ENCODE measurements at regions not wholly inside any gene's neighbourhood (a gene's known extent, or its start where the extent isn't known, plus 50 kb on each side); places are given as distances from the start of the nearest gene placed in this dataset.
"Not testable (repeated sequence)": the region's sequence is repeated elsewhere in the genome, so short reads cannot be mapped to it uniquely, and the experiment has no call there.

DNA sequence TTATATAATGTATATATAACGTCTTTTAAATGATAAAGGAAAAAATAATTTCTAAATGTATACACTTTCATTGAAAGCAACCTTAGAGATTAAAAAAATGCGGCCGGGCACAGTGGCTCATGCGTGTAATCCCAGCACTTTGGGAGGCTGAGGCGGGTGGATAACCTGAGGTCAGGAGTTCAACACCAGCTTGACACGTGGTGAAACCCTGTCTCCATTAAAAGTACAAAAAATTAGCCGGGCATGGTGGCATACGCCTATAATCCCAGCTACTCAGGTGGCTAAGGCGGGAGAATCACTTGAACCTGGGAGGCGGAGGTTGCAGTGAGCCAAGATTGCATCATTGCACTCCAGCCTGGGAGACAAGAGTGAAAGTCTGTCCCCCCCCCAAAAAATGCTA lies 303.7 kb upstream of the ZC3H15 start:
- H3K4me3 Mint-ChIP-seq; H3K27ac Mint-ChIP-seq; H3K36me3 ChIP-seq (ENCODE audit: control insufficient read depth in 2 of 2, extremely low read depth in 1 of 2, insufficient read depth in 1 of 2, low read length in 1 of 2); ATAC-seq (replicated peaks in 1 of 4); H3K9me3 Mint-ChIP-seq; H3K9me3 ChIP-seq; DNase-seq; CTCF ChIA-PET; POLR2A ChIA-PET; H3K4me1 ChIP-seq (ENCODE audit: control insufficient read depth in 1 of 2, extremely low read depth in 1 of 2, insufficient read depth in 2 of 2, low read length in 2 of 2); H3K27me3 Mint-ChIP-seq; H3K27ac ChIP-seq (ENCODE audit: low read length); H3K4me1 Mint-ChIP-seq; H3K27me3 ChIP-seq (replicated peaks in 1 of 2; ENCODE audit: control insufficient read depth in 2 of 2, extremely low read depth in 1 of 2, insufficient read depth in 2 of 2, low read length in 1 of 2); H3K4me3 ChIP-seq (ENCODE audit: control insufficient read depth in 1 of 2, extremely low read depth in 1 of 2, low read length in 1 of 2); H3K36me3 Mint-ChIP-seq: not testable (repeated sequence)
- WGBS (ENCODE audit: insufficient coverage) = 88% methylated on average over 9 of the region's 10 CpGs

DNA sequence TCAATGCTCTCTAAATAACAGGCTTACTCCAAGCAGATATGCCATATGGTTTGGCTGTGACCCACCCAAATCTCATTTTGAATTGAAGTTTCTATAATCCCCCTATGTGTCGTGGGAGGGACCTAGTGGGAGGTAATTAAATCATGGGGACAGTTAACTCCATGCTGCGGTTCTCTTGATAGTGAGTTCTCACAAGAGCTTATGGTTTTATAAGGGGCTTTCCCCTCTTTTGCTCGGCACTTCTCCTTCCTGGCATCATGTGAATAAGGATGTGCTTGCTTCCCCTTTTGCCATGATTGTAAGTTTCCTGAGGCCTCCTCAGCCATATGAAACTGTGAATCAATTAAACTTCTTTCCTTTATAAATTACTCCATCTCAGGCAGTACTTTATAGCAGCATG lies 302.7 kb upstream of the ZC3H15 start:
- ChIA-PET POLR2A (no interaction called here), CTCF (no interaction called here)
- Histone ChIP-seq H3K27ac (ENCODE audit: low read length) (no peak overlapping the region), H3K36me3 (ENCODE audit: control insufficient read depth in 2 of 2, extremely low read depth in 1 of 2, insufficient read depth in 1 of 2, low read length in 1 of 2) (no peaks in the 10 kb centered on the region), H3K27me3 (replicated peaks in 1 of 2; ENCODE audit: control insufficient read depth in 2 of 2, extremely low read depth in 1 of 2, insufficient read depth in 2 of 2, low read length in 1 of 2) (no peaks in the 10 kb centered on the region), H3K4me1 (ENCODE audit: control insufficient read depth in 1 of 2, extremely low read depth in 1 of 2, insufficient read depth in 2 of 2, low read length in 2 of 2) (no peaks in the 10 kb centered on the region), H3K9me3 (no peaks in the 10 kb centered on the region), H3K4me3 (ENCODE audit: control insufficient read depth in 1 of 2, extremely low read depth in 1 of 2, low read length in 1 of 2) (no peak overlapping the region)
- H3K4me1 Mint-ChIP-seq = no peaks in the 10 kb centered on the region
- H3K4me3 Mint-ChIP-seq = no peak overlapping the region
- ATAC-seq (replicated peaks in 1 of 4) (no peak), DNase-seq (no peak)
- H3K9me3 Mint-ChIP-seq = no peaks in the 10 kb centered on the region
- H3K27me3 Mint-ChIP-seq = no peaks in the 10 kb centered on the region
- WGBS (ENCODE audit: insufficient coverage) = 50% methylated on average over 1 of the region's 3 CpGs
- peaks cover 9% of the 10 kb centered on the region for H3K36me3 Mint-ChIP-seq
- H3K27ac Mint-ChIP-seq = no peak overlapping the region

DNA sequence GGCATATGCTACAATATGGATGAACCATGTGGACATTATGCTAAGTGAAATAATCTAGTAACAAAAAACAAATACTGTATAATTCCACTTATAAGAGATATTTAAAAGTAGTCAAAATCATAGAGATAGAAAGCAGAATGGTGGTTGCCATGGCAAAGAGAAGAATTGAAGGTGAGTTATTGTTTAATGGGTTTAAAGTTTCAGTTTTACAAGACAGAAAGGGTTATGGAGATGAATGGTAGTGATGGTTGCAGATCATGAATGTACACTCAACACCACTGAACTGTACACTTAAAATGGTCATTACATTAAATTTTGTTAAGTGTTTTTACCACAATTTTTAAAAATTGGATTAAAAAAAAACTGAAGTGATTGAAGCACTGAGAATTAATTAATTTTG lies 298.2 kb upstream of the ZC3H15 start:
- ChIA-PET POLR2A (no interaction called here), CTCF (no interaction called here)
- no peak overlapping the region for H3K4me3 Mint-ChIP-seq
- H3K36me3 Mint-ChIP-seq = peaks cover 9% of the 10 kb centered on the region
- DNase-seq = no peak
- Histone ChIP-seq H3K4me1 (ENCODE audit: control insufficient read depth in 1 of 2, extremely low read depth in 1 of 2, insufficient read depth in 2 of 2, low read length in 2 of 2) (no peaks in the 10 kb centered on the region), H3K27me3 (replicated peaks in 1 of 2; ENCODE audit: control insufficient read depth in 2 of 2, extremely low read depth in 1 of 2, insufficient read depth in 2 of 2, low read length in 1 of 2) (no peaks in the 10 kb centered on the region), H3K4me3 (ENCODE audit: control insufficient read depth in 1 of 2, extremely low read depth in 1 of 2, low read length in 1 of 2) (no peak overlapping the region), H3K36me3 (ENCODE audit: control insufficient read depth in 2 of 2, extremely low read depth in 1 of 2, insufficient read depth in 1 of 2, low read length in 1 of 2) (no peaks in the 10 kb centered on the region), H3K9me3 (no peaks in the 10 kb centered on the region), H3K27ac (ENCODE audit: low read length) (no peak overlapping the region)
- peaks cover 2 to 9% (median 3%) of the 10 kb centered on the region in 3 donors for H3K9me3 Mint-ChIP-seq
- no peaks in the 10 kb centered on the region for H3K27me3 Mint-ChIP-seq
- no peak overlapping the region for H3K27ac Mint-ChIP-seq
- no peak for ATAC-seq (replicated peaks in 1 of 4)
- no peaks in the 10 kb centered on the region for H3K4me1 Mint-ChIP-seq

DNA sequence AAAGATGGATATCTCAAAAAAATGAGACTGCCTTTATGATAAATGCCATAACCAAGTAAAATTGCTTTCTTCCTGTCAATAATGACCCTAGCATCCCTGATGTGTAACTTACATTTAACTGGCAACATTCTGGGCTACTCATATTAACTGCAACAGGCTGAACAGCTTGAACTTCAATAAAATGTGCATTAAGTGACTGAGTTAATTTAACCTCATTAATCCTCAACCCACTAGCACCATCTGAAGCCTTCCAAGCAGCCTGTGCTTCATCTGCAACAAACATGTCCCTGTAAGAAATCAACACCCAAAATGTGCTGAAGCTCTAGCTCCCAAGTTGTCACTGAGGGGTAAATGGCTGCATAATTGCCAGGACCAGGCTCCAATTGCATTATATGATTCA lies 296.2 kb upstream of the ZC3H15 start:
- Histone ChIP-seq H3K4me3 (ENCODE audit: control insufficient read depth in 1 of 2, extremely low read depth in 1 of 2, low read length in 1 of 2) (no peak overlapping the region), H3K4me1 (ENCODE audit: control insufficient read depth in 1 of 2, extremely low read depth in 1 of 2, insufficient read depth in 2 of 2, low read length in 2 of 2) (no peaks in the 10 kb centered on the region), H3K27ac (ENCODE audit: low read length) (no peak overlapping the region), H3K27me3 (replicated peaks in 1 of 2; ENCODE audit: control insufficient read depth in 2 of 2, extremely low read depth in 1 of 2, insufficient read depth in 2 of 2, low read length in 1 of 2) (no peaks in the 10 kb centered on the region), H3K36me3 (ENCODE audit: control insufficient read depth in 2 of 2, extremely low read depth in 1 of 2, insufficient read depth in 1 of 2, low read length in 1 of 2) (no peaks in the 10 kb centered on the region), H3K9me3 (no peaks in the 10 kb centered on the region)
- H3K4me3 Mint-ChIP-seq = no peak overlapping the region
- ChIA-PET CTCF (interaction anchor here in 1 of 2 donors (0.6 kb wide), 1 partner anchor 1769 kb away, joined by 4 read pairs; no protein-coding TSS in a partner anchor), POLR2A (no interaction called here)
- peaks cover 9% of the 10 kb centered on the region for H3K36me3 Mint-ChIP-seq
- H3K27me3 Mint-ChIP-seq = no peaks in the 10 kb centered on the region
- DNase-seq (no peak), ATAC-seq (replicated peaks in 1 of 4) (no peak)
- H3K4me1 Mint-ChIP-seq = no peaks in the 10 kb centered on the region
- H3K27ac Mint-ChIP-seq = no peak overlapping the region
- H3K9me3 Mint-ChIP-seq = peaks cover 2 to 9% (median 3%) of the 10 kb centered on the region in 3 donors

DNA sequence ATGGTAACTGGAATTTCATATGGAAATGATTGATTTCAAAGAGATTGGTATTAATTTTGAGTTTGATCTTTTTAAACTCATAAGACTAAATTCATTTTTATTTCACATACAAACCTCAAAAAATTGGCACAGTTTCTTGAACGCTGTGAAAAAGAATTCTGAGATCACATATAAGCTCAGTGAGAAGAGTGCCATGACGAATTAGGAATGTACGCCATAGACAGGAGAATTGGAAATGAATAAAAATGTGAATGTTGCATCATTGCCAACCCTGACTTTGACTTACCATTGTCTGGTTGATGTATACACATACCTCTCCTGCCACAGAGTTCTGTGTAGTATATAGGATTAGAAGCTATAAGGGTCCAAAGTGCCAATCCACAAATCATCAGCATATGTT lies 290.4 kb upstream of the ZC3H15 start:
- no peak for DNase-seq
- POLR2A ChIA-PET = no interaction called here
- Mint-ChIP-seq H3K9me3 (peaks cover 0 to 3% (median 3%) of the 10 kb centered on the region in 3 donors), H3K4me3 (no peak overlapping the region), H3K27me3 (no peaks in the 10 kb centered on the region), H3K36me3 (peaks cover 3% of the 10 kb centered on the region), H3K4me1 (no peaks in the 10 kb centered on the region), H3K27ac (no peak overlapping the region)
- Histone ChIP-seq H3K4me1 (ENCODE audit: control insufficient read depth in 1 of 2, extremely low read depth in 1 of 2, insufficient read depth in 2 of 2, low read length in 2 of 2) (no peaks in the 10 kb centered on the region), H3K9me3 (no peaks in the 10 kb centered on the region), H3K27ac (ENCODE audit: low read length) (no peak overlapping the region), H3K36me3 (ENCODE audit: control insufficient read depth in 2 of 2, extremely low read depth in 1 of 2, insufficient read depth in 1 of 2, low read length in 1 of 2) (no peaks in the 10 kb centered on the region), H3K27me3 (replicated peaks in 1 of 2; ENCODE audit: control insufficient read depth in 2 of 2, extremely low read depth in 1 of 2, insufficient read depth in 2 of 2, low read length in 1 of 2) (no peaks in the 10 kb centered on the region), H3K4me3 (ENCODE audit: control insufficient read depth in 1 of 2, extremely low read depth in 1 of 2, low read length in 1 of 2) (no peak overlapping the region)
- no CpG with 5 or more reads among the region's 3 CpGs for WGBS (ENCODE audit: insufficient coverage)
- CTCF ChIA-PET = no interaction called here
- ATAC-seq (replicated peaks in 1 of 4) = no peak

DNA sequence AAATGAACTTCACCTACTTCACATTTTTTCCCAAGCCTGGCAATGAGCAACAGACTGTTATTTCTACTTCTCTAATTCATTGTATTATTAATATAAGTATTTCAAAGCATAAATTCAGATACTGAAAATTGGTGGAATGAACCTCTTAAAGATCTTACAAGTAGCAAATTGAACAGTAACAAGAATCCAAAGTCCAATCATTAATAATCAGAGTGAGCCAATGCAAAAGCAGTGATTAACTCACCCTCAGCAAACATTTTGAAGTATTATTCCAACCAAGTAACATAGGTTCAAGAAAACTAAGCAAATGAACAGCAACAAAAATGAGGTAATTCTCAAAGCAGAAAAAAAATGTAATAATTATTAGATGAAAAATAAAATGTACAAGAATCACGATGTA lies 288.1 kb upstream of the ZC3H15 start:
- no peaks in the 10 kb centered on the region for H3K27me3 ChIP-seq (replicated peaks in 1 of 2; ENCODE audit: control insufficient read depth in 2 of 2, extremely low read depth in 1 of 2, insufficient read depth in 2 of 2, low read length in 1 of 2)
- ATAC-seq (replicated peaks in 1 of 4) (no peak), DNase-seq (no peak)
- H3K9me3 Mint-ChIP-seq = peaks cover 0 to 3% (median 0%) of the 10 kb centered on the region in 3 donors
- H3K36me3 ChIP-seq (ENCODE audit: control insufficient read depth in 2 of 2, extremely low read depth in 1 of 2, insufficient read depth in 1 of 2, low read length in 1 of 2) = no peaks in the 10 kb centered on the region
- H3K4me1 Mint-ChIP-seq = peaks cover 0 to 2% (median 0%) of the 10 kb centered on the region in 3 donors
- H3K4me3 ChIP-seq (ENCODE audit: control insufficient read depth in 1 of 2, extremely low read depth in 1 of 2, low read length in 1 of 2) = no peak overlapping the region
- peaks cover 3% of the 10 kb centered on the region for H3K36me3 Mint-ChIP-seq
- no peak overlapping the region for H3K4me3 Mint-ChIP-seq
- WGBS (ENCODE audit: insufficient coverage) = no CpG with 5 or more reads among the region's 1 CpG
- no peaks in the 10 kb centered on the region for H3K4me1 ChIP-seq (ENCODE audit: control insufficient read depth in 1 of 2, extremely low read depth in 1 of 2, insufficient read depth in 2 of 2, low read length in 2 of 2)
- POLR2A ChIA-PET = no interaction called here
- H3K27me3 Mint-ChIP-seq = no peaks in the 10 kb centered on the region
- no peak overlapping the region for H3K27ac Mint-ChIP-seq
- CTCF ChIA-PET = no interaction called here
- no peak overlapping the region for H3K27ac ChIP-seq (ENCODE audit: low read length)
- no peaks in the 10 kb centered on the region for H3K9me3 ChIP-seq

DNA sequence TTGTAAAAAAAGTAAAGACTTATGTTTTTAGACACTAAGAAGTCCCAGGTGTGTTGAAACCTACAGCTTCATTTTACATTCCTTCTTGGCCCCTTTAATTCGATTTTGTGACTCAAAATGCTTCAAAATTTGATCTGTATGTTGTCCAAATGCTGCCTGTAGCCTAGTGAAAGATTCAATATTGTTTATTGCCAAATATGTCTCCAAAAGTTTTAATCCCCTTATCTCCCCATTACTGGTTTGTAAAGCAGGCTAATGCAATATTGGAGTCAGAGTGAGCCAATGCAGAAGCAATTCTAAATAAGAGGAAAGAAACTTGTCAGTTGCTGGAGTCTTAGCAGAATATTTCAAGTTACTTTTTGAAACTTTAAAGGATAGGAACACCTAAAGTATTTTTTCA lies 287.0 kb upstream of the ZC3H15 start:
- H3K4me3 Mint-ChIP-seq = no peak overlapping the region
- WGBS (ENCODE audit: insufficient coverage) = no CpG with 5 or more reads among the region's 1 CpG
- no peak overlapping the region for H3K27ac Mint-ChIP-seq
- CTCF ChIA-PET = no interaction called here
- no peaks in the 10 kb centered on the region for H3K9me3 ChIP-seq
- no peak overlapping the region for H3K4me3 ChIP-seq (ENCODE audit: control insufficient read depth in 1 of 2, extremely low read depth in 1 of 2, low read length in 1 of 2)
- POLR2A ChIA-PET = no interaction called here
- H3K36me3 Mint-ChIP-seq = peaks cover 3% of the 10 kb centered on the region
- no peaks in the 10 kb centered on the region for H3K27me3 Mint-ChIP-seq
- no peak for ATAC-seq (replicated peaks in 1 of 4)
- H3K36me3 ChIP-seq (ENCODE audit: control insufficient read depth in 2 of 2, extremely low read depth in 1 of 2, insufficient read depth in 1 of 2, low read length in 1 of 2) = no peaks in the 10 kb centered on the region
- H3K27ac ChIP-seq (ENCODE audit: low read length) = no peak overlapping the region
- peaks cover 2 to 8% (median 4%) of the 10 kb centered on the region in 3 donors for H3K4me1 Mint-ChIP-seq
- peaks cover 0 to 3% (median 0%) of the 10 kb centered on the region in 3 donors for H3K9me3 Mint-ChIP-seq
- DNase-seq = no peak
- no peaks in the 10 kb centered on the region for H3K27me3 ChIP-seq (replicated peaks in 1 of 2; ENCODE audit: control insufficient read depth in 2 of 2, extremely low read depth in 1 of 2, insufficient read depth in 2 of 2, low read length in 1 of 2)
- no peaks in the 10 kb centered on the region for H3K4me1 ChIP-seq (ENCODE audit: control insufficient read depth in 1 of 2, extremely low read depth in 1 of 2, insufficient read depth in 2 of 2, low read length in 2 of 2)
